ENCODE measurements at regions not wholly inside any gene's neighbourhood (a gene's known extent, or its start where the extent isn't known, plus 50 kb on each side); places are given as distances from the start of the nearest gene placed in this dataset.
"Not testable (repeated sequence)": the region's sequence is repeated elsewhere in the genome, so short reads cannot be mapped to it uniquely, and the experiment has no call there.

- TF ChIP-seq ZNF691 (CRISPR knock-in tag; IDR thresholded peaks at IDR 0.05; ENCODE audit: borderline replicate concordance, low read depth) = no peak
These were observed 82.3 kb upstream of the ZNF608 start (continued) for GRCh38 chr5:124828731-124829234.

- Histone ChIP-seq H3K36me3 (replicated peaks in 1 of 2; ENCODE audit: control insufficient read depth in 1 of 2, insufficient read depth in 2 of 2, low read length in 2 of 2) (no peaks in the 10 kb centered on the region), H3K9ac (ENCODE audit: insufficient read depth, low read depth, low read length) (no peak overlapping the region), H3K9me3 (ENCODE audit: low read length) (no peaks in the 10 kb centered on the region; the same call in 1 of the 2 replicates), H4K20me1 (ENCODE audit: insufficient read depth, low read length) (no peaks in the 10 kb centered on the region), H3K79me2 (ENCODE audit: insufficient read depth, low read length) (no peaks in the 10 kb centered on the region), H3K27me3 (ENCODE audit: control insufficient read depth in 1 of 2, insufficient read depth in 2 of 2, low read length in 2 of 2) (no peaks in the 10 kb centered on the region), H3K4me1 (ENCODE audit: insufficient read depth, low read length) (no peaks in the 10 kb centered on the region), H3K4me3 (replicated peaks in 1 of 3; ENCODE audit: insufficient read depth in 1 of 3, low read depth in 2 of 3, low read length in 3 of 3) (no peak overlapping the region), H3K27ac (ENCODE audit: extremely low read length, insufficient read depth, low read length) (no peak overlapping the region), H2AFZ (ENCODE audit: low read length) (no peak overlapping the region), H3K4me2 (ENCODE audit: low read depth, low read length) (no peak overlapping the region)
- POLR2A ChIA-PET = no interaction called here
- DNase-seq (ENCODE audit: low spot score) (no peak), FAIRE-seq (no peak), ATAC-seq (no peak)
- intact Hi-C loops (cut with micrococcal nuclease; ENCODE audit: unreplicated experiment) = no loop called here
- in situ Hi-C loops (cut with HindIII; ENCODE audit: extremely low pct_ligation_motif_present, low pct_unique_long_range_greater_than_20kb) = no loop called here
- CTCF ChIA-PET (ENCODE audit: low intra/inter-chr PET ratio, low total read pairs) = no interaction called here
- peak; percentile 10 to 50; a peak in 1 of 4 replicates for TF ChIP-seq MAFK (conservative IDR thresholded peaks at IDR 0.05 in 1 of 2, IDR thresholded peaks at IDR 0.05 in 1 of 2; ENCODE audit: low read length in 2 of 2)
- TF ChIP-seq MAFF (IDR thresholded peaks at IDR 0.05; ENCODE audit: low read depth, low read length) = 0 out of 2 replicates have a peak, but pooled peaks have one; percentile 9
- TF ChIP-seq, protein P1, sequence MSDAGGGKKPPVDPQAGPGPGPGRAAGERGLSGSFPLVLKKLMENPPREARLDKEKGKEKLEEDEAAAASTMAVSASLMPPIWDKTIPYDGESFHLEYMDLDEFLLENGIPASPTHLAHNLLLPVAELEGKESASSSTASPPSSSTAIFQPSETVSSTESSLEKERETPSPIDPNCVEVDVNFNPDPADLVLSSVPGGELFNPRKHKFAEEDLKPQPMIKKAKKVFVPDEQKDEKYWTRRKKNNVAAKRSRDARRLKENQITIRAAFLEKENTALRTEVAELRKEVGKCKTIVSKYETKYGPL (CRISPR knock-in tag; IDR thresholded peaks at IDR 0.05) = no peak
- no peak for TF ChIP-seq ZNF264 (CRISPR knock-in tag; IDR thresholded peaks at IDR 0.05)
- BruUV-seq (replicated peaks) = no TSS peak
These were observed 85.3 kb upstream of the ZNF608 start for GRCh38 chr5:124831687-124832240.

GRCh38 chr5:124832510-124832909 is 86.1 kb upstream of the ZNF608 start:
- H3K79me2 ChIP-seq (ENCODE audit: insufficient read depth, low read length) = no peaks in the 10 kb centered on the region
- H3K27ac ChIP-seq (ENCODE audit: extremely low read length, insufficient read depth, low read length) = no peak overlapping the region
- intact Hi-C loops (cut with micrococcal nuclease; ENCODE audit: unreplicated experiment) (no loop called here), in situ Hi-C loops (cut with HindIII; ENCODE audit: extremely low pct_ligation_motif_present, low pct_unique_long_range_greater_than_20kb) (no loop called here)
- CTCF ChIA-PET (ENCODE audit: low intra/inter-chr PET ratio, low total read pairs) = no interaction called here
- H3K27me3 ChIP-seq (ENCODE audit: control insufficient read depth in 1 of 2, insufficient read depth in 2 of 2, low read length in 2 of 2) = no peaks in the 10 kb centered on the region
- no peaks in the 10 kb centered on the region for H3K4me1 ChIP-seq (ENCODE audit: insufficient read depth, low read length)
- H3K9me3 ChIP-seq (ENCODE audit: low read length) = no peaks in the 10 kb centered on the region; the same call in 1 of the 2 replicates
- FAIRE-seq (no peak), DNase-seq (ENCODE audit: low spot score) (no peak), ATAC-seq (no peak)
- H3K4me2 ChIP-seq (ENCODE audit: low read depth, low read length) = no peak overlapping the region
- TF ChIP-seq ZNF605 (CRISPR knock-in tag; IDR thresholded peaks at IDR 0.05) (no peak), SP1 (IDR thresholded peaks at IDR 0.05) (no peak), SP1 (CRISPR knock-in tag; IDR thresholded peaks at IDR 0.05) (no peak)
- no TSS peak for BruUV-seq (replicated peaks)
- H3K36me3 ChIP-seq (replicated peaks in 1 of 2; ENCODE audit: control insufficient read depth in 1 of 2, insufficient read depth in 2 of 2, low read length in 2 of 2) = no peaks in the 10 kb centered on the region
- H3K4me3 ChIP-seq (replicated peaks in 1 of 3; ENCODE audit: insufficient read depth in 1 of 3, low read depth in 2 of 3, low read length in 3 of 3) = no peak overlapping the region
- H4K20me1 ChIP-seq (ENCODE audit: insufficient read depth, low read length) = no peaks in the 10 kb centered on the region
- POLR2A ChIA-PET = no interaction called here
- H2AFZ ChIP-seq (ENCODE audit: low read length) = no peak overlapping the region
- no peak overlapping the region for H3K9ac ChIP-seq (ENCODE audit: insufficient read depth, low read depth, low read length)

DNA sequence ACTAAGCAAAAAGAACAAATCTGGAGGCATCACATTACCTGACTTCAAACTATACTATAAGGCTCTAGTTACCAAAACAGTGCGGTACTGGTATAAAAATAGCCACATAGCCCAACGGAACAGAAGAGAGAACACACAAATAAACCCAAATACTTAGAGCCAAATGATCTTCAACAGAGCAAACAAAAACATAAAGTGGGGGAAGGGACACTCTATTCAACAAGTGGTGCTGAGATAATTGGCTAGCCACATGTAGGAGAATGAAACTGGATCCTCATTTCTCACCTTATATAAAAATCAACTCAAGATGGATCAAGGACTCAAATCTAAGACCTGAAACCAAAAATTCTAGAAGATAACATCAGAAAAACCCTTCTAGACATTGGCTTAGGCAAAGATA is 89.9 kb upstream of the ZNF608 start:
- H3K79me2 ChIP-seq (ENCODE audit: insufficient read depth, low read length); POLR2A ChIA-PET; H3K36me3 ChIP-seq (replicated peaks in 1 of 2; ENCODE audit: control insufficient read depth in 1 of 2, insufficient read depth in 2 of 2, low read length in 2 of 2); DNase-seq (ENCODE audit: low spot score); in situ Hi-C loops (cut with HindIII; ENCODE audit: extremely low pct_ligation_motif_present, low pct_unique_long_range_greater_than_20kb); H3K4me2 ChIP-seq (ENCODE audit: low read depth, low read length); H2AFZ ChIP-seq (ENCODE audit: low read length); FAIRE-seq; H3K27ac ChIP-seq (ENCODE audit: extremely low read length, insufficient read depth, low read length); H3K9ac ChIP-seq (ENCODE audit: insufficient read depth, low read depth, low read length); ATAC-seq; H3K4me1 ChIP-seq (ENCODE audit: insufficient read depth, low read length); H3K4me3 ChIP-seq (replicated peaks in 1 of 3; ENCODE audit: insufficient read depth in 1 of 3, low read depth in 2 of 3, low read length in 3 of 3); H3K27me3 ChIP-seq (ENCODE audit: control insufficient read depth in 1 of 2, insufficient read depth in 2 of 2, low read length in 2 of 2); BruUV-seq (replicated peaks); H4K20me1 ChIP-seq (ENCODE audit: insufficient read depth, low read length); intact Hi-C loops (cut with micrococcal nuclease; ENCODE audit: unreplicated experiment); H3K9me3 ChIP-seq (ENCODE audit: low read length); CTCF ChIA-PET (ENCODE audit: low intra/inter-chr PET ratio, low total read pairs): not testable (repeated sequence)
- WGBS (ENCODE audit: low lambda C conversion rate) = 56% methylated on average over 2 of the region's 2 CpGs

Data from HepG2 (cell line).